HG02885 (cell line): ENCODE measurements at regions not wholly inside any gene's neighbourhood (a gene's known extent, or its start where the extent isn't known, plus 50 kb on each side); places are given as distances from the start of the nearest gene placed in this dataset.
"Not testable (repeated sequence)": the region's sequence is repeated elsewhere in the genome, so short reads cannot be mapped to it uniquely, and the experiment has no call there.

ENCODE experiments used
- ATAC-seq: cut with Tn5 transposase; IDR thresholded peaks from one replicate; pipeline ENCODE4 v1.9.1; 2021; ENCODE audit warnings: mild to moderate bottlenecking; ENCODE audit not compliant: unreplicated experiment, poor library complexity

DNA sequence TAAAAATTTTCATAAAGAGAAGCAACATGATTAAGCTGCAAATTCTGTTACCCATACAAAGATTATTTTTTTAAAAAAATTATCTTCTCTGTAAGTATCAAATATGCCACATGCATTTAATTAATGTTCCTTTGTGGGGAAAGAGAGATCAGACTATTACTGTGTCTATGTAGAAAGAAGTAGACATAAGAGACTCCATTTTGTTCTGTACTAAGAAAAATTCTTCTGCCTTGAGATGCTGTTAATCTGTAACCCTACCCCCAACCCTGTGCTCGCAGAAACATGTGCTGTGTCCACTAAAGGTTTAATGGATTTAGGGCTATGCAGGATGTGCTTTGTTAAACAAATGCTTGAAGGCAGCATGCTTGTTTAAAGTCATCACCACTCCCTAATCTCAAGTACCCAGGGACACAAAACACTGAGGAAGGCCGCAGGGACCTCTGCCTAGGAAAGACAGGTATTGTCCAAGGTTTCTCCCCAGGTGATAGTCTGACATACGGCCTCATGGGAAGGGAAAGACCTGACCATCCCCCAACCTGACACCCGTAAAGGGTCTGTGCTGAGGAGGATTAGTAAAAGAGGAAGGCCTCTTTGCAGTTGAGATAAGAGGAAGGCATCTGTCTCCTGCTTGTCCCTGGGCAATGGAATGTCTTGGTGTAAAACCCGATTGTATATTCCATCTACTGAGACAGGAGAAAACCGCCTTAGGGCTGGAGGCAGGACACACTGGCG, 1260.9 kb upstream of the RAG2 start:
- ATAC-seq = not testable (repeated sequence)

DNA sequence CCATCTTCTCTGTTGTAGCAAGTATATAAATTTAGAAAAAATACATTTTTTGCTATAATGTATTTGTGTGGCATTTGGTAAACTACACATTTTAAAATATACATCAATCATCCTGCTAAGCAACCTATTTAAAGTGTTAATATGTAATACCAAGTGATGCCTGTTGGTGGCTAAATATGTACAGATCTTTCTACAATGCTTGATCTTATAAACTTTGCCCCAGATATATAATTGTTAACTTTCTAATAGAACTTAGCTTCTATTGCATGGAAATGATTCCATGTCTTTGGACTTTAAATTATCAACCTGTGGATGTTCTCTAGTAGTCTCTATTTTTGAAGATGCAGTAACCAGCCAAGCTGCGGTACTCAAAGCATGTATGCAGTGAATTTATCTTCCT, 1260.4 kb upstream of the RAG2 start:
- no peak for ATAC-seq

DNA sequence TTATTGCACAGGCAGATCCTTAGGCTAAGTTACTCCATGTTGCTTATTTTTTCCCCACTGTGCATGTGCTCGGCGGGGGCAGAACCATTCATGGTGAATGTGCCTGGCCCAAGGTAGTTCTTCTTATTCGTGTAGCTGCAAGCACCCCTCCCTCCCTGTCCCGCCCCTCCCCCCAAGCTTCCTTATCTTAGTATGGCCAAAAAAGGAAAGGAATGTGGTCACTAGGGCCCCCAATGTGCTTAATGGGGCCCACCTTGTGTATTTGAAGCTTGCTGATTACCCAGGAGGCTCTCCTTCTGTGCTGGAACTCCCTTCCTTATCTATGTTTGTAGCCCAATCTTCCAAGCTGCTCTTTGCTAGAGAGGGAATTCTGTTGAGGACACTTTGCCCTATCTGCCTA, 1259.7 kb upstream of the RAG2 start:
- ATAC-seq = no peak

DNA sequence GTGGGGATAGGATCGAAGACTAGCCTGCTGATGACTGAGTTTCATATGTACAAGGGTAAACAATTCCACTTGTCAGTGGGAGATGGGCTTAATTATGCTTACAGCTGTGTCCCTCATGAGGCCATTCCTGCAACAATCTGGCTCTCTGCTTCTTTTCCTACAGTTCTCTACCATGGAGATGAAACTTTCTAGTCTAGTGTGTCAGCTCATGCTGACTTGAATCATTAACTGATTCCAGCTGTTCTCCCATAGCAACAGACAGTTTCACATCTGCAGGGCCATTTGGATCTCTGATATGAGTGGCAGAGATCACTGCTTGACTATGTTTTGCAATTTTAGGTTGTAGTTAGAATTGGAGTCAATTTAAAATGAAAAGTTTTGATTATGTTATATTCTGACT, 1251.7 kb upstream of the RAG2 start:
- ATAC-seq = no peak

DNA sequence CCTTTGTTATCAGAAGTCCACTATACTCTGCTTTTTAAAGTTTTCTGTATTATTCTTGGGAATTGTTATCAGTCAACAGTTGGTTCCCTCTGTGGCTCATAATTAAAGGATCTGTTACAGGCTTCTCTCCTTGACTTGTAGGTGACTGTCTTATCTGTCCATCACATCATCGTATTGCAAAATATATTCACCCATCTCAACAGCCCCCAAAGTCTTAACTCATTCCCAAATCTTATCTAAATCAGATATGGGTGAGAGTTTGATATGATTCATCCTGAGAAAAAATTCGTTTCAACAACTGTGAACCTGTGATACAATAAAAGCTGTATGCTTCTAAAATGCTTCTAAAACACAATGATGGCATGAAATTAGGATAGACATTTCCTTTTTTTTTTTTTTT, 1245.6 kb upstream of the RAG2 start:
- no peak for ATAC-seq

DNA sequence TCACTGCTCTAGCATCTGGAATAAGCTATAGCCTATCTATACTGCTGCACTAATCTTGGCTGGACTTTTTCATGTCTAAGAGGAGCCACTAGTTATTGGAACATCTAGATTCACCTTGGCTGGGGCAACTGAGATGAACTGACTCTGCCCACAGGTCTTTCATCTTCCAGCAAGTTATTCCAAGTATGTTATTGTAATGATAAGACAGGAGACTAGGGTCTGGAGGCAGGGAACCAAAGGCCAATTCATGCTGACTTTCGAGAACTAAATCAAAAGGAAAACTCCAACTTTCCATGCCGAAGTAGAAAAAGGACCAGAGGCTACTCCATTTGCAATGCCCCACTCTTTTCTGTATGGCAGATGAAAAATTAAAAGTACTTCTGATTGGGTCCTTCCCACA, 1243.0 kb upstream of the RAG2 start:
- no peak for ATAC-seq

DNA sequence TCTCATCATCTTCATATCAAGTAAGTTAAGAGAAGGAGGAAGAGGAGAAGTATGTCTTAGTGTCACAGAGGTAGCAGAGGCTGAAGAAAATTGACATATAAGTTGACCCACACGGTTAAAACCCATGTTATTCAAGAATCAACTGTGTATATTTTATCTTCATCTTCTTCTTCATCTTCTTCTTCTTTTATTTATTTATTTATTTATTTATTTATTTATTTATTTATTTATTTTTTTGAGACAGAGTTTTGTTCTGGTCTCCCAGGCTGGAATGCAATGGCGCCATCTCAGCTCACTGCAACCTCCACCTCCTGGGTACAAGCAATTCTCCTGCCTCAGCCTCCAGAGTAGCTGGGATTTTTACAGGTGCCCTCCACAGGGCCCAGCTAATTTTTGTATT, 1242.3 kb upstream of the RAG2 start:
- not testable (repeated sequence) for ATAC-seq

DNA sequence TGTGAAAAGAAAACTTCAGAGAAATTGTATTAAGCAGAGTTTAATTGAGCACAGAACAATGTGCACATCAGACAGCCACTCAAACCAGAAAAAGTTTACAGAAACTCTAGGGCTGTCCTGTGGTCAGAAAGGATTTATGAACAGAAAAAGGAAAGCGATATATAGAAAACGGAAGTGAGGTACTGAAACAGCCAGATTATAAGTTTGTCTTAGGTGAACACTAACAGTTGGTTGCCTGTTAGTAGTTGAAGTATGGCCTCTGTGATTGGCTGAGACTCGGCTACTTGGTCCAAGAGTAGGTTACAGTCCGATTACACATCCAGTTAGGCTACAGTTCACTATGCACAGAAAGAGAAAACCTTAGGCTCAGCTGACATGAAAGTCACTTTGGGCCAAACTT, 1232.5 kb upstream of the RAG2 start:
- ATAC-seq = no peak

DNA sequence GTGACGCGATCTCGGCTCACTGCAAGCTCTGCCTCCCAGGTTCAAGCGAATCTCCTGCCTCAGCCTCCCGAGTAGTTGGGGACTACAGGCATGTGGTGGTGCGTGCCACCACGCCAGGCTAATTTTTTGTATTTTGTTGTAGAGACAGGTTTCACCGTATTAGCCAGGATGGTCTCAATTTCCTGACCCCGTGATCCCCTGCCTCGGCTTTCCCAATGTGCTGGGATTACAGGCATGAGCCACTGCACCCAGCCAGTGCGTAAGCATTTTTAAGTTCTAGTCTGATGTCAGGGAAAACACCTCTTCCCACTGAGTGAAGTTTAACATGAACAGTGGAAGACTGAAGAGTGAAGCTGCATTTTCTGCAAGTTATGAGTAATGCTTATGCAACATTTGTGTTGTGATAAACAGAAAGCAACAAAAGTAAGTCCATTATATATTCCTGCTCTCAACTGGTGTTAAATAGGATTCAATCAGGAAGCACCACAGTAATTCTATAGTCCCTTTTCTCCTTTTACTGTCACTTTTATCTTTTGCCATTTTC, 1219.8 kb upstream of the RAG2 start:
- ATAC-seq = no peak

DNA sequence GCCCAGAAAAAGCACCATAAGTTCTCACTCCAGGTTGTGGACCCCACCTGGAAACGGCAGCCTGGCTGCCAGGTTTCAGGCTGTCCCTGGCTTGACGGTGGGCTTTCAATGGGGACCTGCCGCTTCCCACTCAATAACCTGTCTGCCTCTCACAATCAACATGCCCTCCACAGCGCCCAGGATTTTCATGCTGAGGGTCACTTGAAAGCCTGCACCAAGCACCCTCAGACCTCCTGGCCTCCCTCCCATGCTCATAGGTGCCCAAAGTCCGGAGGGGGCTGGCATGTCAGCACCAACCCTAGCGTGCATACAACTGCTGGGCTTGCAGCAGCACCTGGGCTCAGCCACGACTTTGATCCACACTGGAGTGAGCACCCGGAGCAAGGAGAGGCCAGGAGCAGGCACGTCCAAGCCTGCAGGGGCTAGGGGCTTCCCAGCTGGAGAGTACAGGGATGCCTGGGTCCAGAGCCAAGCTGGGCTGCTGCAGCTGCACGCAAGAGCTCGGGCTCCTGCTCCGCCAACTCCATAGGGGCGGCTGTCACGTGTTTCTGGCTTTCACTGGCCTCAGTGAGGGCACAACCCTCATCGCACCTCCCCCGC, 1214.3 kb upstream of the RAG2 start:
- ATAC-seq = no peak

DNA sequence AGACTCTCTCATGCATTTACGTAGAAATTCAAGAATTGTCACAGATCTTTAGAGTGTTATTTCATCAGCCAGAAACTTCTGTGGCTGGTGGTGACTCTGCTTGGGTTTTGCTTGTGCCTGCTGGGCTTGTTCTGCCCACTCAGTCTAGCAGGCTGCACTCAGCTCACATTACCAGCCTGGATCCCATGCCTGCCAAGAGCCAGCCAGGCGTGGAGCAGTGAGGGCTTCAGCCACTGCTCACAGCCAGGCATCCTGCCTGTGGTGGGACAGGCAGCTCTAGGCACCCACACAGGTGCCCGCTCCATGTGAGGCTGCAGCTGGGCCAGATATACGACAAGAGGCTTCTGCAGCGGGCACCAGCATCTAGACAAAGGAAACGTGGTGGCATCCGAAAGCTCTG, 1213.3 kb upstream of the RAG2 start:
- no peak for ATAC-seq

DNA sequence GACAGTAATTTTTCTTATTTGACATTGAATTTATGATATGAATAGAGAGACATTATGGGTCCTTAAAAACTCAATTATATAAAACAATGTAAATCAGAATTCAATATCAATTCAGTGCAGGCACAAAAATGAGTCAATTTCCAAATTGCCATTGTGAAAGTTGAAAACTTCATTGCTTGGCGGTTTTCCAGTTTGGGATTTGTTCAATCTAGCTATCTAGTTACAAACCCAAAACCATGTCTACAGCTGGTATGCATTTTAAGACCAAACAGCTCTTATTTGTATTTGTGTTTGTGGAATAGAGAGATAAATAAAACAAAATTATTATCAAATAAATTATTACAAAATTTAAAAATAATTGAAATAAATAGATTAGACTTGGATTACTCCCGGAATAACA, 1206.6 kb upstream of the RAG2 start:
- no peak for ATAC-seq

DNA sequence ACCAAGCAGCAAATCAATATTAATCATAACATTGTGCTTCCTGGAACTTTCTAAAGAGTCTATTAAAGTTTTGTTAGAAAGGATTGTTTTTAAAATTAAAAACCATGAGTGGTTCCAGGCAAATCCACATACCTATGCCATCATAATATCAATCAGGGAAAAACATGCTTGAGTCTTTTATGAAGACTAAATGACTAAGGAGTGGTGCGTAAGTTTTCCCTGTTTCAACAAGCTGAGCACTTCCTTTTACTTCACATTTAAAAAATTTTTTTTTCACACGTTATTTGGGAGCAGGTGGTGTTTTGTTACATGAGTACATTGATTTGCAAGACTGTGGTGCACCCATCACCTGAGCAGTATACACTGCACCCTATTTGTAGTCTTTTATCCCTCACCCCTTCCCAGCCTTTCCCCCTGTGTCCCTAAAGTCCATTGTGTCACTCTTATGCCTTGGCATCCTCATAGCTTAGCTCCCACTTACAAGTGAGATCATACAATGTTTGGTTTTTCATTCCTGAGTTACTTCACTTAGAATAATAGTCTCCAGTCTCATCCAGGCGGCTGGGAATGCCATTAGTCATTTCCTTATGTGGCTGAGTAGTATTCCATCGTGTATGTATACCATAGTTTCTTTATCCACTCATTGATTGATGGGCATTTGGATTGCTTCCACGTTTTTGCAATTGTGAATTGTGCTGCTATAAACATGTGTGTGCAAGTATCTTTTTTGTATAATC, 1190.3 kb upstream of the RAG2 start:
- ATAC-seq = no peak

DNA sequence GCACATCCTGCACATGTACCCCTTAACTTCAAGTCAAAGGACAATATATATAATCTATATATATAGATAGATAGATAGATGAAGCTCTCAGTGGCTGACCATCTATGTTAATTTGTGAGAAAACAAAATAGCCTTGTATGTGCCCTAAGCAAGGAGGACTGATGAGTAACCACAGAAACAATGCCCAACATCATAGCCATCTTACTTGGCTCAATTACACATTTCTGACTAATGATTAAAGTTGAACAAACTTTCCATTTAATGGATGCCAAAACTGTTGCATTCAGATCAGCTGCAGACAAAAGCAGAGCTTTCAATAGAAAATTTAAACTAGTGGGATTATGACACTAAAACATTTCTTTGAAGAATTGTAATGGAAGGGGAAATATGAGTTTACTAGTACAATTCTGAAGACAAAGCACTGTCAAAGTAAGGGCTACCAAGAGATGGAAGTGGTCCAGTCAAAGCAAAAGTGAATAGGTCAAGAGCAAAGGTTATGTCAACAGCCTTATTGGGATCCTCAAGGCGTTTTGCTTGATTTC, 1188.2 kb upstream of the RAG2 start:
- no peak for ATAC-seq

DNA sequence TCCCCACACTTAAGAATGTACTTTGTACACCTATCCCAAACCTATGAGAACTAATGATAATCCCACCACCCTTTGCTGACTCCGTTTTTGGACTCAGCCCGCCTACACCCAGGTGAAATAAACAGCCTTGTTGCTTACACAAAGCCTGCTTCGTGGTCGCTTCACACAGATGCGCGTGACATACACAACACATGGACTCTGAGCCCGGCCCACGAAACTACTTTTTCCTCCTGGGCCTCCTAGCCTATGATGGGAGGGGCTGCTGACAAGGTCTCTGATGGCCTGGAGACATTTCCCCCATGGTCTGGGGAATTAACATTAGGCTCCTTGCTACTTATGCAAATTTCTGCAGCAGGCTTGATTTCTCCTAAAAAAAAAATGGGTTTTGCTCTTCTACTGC, 1176.4 kb upstream of the RAG2 start:
- no peak for ATAC-seq

DNA sequence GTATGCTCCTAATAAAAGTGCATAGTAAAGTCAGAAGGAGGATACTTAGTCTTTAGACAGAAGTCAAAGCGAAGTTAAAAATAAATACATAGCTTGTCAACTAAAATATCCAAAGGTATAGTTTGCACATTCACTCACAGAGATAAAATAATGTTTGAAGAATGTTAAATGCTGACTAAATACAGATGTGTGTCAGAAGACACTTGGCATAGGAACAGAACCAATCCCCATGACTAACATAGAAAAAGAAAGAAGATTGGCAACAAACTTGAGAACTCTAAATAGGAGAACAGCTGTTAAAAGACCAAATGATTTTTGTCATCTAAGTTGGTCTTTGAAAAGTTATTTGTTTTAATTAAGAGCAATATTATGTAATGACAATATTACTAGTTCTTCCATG, 1172.1 kb upstream of the RAG2 start:
- no peak for ATAC-seq

DNA sequence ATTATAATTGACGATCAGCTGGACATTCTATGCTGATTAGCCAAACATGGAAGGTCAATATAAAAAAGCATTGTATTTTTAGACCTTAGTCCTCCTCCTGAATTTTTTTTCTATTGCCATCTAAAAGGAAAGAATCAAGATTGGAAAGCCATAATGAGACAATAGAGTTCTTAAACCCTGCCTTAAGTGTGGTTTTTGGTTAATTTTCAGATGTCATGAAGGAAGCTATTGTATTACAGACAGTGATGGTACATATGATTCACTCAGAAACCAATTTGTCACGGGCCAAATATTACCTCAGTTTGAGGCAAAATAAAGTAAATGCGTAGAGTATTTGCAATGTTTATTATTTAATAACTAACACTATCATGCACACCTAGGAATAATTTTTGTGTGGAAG, 1164.0 kb upstream of the RAG2 start:
- no peak for ATAC-seq

DNA sequence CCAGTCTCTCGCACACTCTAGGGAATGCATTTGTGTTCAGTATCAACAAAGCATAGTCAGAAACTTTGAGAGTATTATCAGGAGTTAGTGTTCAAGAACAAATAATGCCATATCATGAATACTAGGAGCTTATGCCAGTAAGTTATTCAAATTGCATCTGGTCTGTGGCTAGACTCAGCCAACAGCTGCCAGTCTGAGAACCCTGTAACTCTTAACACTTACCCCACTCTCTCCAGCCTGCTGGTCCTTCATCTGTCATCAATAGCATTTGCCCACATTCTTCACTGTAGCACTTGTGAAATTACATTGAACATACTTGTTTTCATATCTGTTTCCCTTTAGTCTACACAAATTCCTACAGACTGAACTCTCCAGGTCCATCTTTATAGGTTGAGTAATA, 1157.5 kb upstream of the RAG2 start:
- ATAC-seq = no peak

DNA sequence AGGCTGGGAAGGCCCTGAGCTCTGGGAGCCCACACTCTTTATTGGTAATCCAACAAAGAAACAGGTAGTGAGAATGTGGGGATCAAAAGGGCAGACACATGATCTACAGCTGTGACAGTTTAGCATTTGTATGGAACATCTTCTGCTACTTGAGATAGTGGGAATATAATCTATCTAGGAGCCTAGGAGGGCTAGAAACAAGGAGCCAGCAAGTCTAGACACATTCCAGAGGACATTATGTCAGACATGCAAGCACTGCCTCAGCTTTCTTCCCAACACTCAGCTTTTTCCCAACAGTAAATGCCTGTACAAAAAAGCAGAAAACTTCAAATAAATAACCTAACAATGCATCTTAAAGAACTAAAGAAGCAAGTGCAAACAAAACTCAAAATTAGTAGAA, 1150.6 kb upstream of the RAG2 start:
- ATAC-seq = no peak

DNA sequence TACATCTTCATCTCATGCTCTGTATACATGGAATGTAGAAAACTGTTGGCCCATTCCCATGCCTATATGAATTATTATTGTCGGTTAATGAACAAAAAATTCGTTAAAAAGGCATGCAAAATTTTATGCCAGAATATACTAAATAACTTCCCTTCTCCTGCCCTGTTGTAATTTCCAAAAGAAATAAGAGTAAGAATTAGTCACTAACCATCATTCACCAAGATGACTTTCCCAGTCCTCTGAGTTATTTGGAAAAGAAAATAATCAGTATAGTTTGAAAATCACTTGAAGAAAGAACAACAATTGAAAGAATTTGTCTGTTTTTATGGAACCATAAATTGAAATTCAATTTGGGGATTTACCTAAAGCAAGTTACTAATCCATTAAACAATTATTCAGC, 1149.1 kb upstream of the RAG2 start:
- ATAC-seq = no peak

DNA sequence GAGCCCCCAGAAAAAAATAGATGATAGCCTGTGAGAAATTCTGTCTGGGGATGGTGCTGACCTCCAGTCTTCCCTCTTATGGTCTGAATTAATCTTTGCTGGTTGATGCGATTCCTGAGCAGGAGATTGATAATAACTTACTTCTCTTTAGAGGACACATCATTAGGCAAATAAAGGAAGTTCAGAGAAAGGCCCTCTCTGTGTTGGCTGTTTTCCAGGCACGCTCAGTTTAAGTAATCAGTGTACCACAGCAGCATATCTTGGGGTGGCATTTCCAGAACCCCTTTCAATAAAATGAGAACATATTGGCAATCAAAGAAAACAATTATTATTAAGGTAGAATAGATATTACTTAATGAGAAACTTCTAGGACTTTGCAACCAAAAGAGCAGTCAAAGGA, 1129.3 kb upstream of the RAG2 start:
- ATAC-seq = no peak
